AG04449 (cell line): ENCODE measurements at regions not wholly inside any gene's neighbourhood (a gene's known extent, or its start where the extent isn't known, plus 50 kb on each side); places are given as distances from the start of the nearest gene placed in this dataset.
"Not testable (repeated sequence)": the region's sequence is repeated elsewhere in the genome, so short reads cannot be mapped to it uniquely, and the experiment has no call there.

Source experiments
- CTCF ChIA-PET: fragments of 350-600 bp; formaldehyde crosslinking; extraction: SDS; loops from one replicate; lab custom pipeline; 2021; ENCODE audit warnings: antibody characterized with exemption; lab: Yijun Ruan, JAX
- POLR2A ChIA-PET: fragments of 400-600, 350-600 bp; formaldehyde crosslinking; extraction: SDS; loops from one replicate; lab custom pipeline; 2020; ENCODE audit warnings: antibody characterized with exemption, inconsistent platforms; lab: Yijun Ruan, JAX
- DNase-seq: peaks from one replicate; pipeline ENCODE4 v3.0.0-alpha.2; 2010; ENCODE audit warnings: low read depth, low spot score
- H3K4me3 ChIP-seq: 2 replicates; pipeline ENCODE4 v1.5.1; 2011; ENCODE audit warnings: low read depth, mild to moderate bottlenecking, control low read depth, low read length
- TF ChIP-seq, protein P1 (sequence below): IDR thresholded peaks from one replicate; pipeline ENCODE4 v1.5.1; 2011; ENCODE audit warnings: mild to moderate bottlenecking, moderate library complexity, low read length, control low read depth, inconsistent platforms; ENCODE audit not compliant: insufficient read depth; ENCODE audit errors: missing control alignments

DNA sequence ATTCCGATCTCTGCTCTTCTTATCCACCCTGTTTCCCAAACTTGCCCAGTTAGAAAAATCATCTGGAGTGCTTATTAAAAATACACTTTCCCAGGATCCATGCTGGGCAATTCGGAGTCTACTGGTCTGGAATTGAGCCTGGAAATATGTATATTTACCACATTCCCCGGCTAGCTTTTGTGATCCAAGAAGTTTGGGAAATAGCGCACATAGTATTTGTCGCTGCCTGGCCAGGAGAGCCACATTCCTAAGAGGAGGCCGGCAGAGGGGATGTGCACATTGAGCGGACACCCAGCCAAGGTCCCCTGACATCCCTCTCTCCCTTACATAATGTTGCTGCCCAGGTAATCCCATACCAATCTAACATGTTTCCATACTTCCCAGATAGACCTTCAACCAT lies 62.1 kb upstream of the TMEM97 start:
- TF ChIP-seq, protein P1, sequence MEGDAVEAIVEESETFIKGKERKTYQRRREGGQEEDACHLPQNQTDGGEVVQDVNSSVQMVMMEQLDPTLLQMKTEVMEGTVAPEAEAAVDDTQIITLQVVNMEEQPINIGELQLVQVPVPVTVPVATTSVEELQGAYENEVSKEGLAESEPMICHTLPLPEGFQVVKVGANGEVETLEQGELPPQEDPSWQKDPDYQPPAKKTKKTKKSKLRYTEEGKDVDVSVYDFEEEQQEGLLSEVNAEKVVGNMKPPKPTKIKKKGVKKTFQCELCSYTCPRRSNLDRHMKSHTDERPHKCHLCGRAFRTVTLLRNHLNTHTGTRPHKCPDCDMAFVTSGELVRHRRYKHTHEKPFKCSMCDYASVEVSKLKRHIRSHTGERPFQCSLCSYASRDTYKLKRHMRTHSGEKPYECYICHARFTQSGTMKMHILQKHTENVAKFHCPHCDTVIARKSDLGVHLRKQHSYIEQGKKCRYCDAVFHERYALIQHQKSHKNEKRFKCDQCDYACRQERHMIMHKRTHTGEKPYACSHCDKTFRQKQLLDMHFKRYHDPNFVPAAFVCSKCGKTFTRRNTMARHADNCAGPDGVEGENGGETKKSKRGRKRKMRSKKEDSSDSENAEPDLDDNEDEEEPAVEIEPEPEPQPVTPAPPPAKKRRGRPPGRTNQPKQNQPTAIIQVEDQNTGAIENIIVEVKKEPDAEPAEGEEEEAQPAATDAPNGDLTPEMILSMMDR = no peak
- ChIA-PET POLR2A (no interaction called here), CTCF (interaction anchor here (1.4 kb wide), 1 partner anchor 19 kb away, joined by 3 read pairs; no protein-coding TSS in a partner anchor)
- no peak for DNase-seq
- H3K4me3 ChIP-seq = no peak overlapping the region

DNA sequence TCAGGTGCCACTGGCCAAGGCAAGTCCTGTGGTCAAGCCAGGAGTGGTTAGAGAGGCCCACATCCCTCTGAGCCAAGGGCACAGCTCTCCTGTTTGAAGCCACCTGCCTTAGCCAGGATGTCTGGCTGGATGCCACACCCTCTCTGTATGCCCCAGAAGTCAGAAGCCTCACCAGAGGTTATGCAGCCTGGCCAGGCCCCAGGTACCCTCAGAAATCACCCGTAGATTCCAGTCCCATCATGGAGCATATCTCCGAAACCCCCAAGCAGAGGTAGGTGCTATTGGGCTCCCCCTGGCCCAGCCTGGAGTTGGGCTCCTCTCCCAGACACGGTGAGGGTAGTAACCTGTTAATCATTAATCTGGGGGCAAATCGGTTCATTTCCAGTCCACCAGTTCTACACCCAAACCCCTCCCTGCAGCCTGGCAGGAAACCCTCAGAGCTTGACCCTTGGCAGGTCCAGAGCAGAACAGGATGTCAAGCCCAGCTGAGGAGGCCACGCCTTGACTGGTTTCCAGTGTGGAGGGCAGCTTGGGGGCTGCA lies 60.6 kb upstream of the TMEM97 start:
- TF ChIP-seq, protein P1 = no peak
- DNase-seq = no peak
- H3K4me3 ChIP-seq = no peak overlapping the region
- ChIA-PET POLR2A (no interaction called here), CTCF (interaction anchor here (1.3 to 2.0 kb wide), 2 partner anchors 9 to 23 kb away, joined by 3 to 6 read pairs; no protein-coding TSS in a partner anchor)

DNA sequence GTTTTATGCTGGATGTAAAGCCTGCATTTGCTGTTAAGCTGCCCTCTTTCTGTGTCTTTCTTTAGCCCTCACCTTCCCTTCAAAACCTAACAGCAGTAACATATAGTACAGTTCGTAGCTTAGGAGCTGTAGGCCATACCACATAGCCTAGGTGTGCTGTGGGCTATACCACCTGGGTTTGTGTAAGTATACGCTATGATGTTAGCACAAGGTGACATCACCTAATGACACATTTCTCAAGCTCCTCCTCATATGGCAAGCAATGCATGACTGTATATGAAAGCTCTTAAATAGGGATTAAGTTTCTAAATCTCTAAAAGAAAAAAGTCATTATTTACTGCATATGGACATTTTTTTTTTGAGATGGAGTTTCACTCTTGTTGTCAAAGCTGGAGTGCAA lies 57.8 kb upstream of the TMEM97 start:
- H3K4me3 ChIP-seq = no peak overlapping the region
- no peak for DNase-seq
- POLR2A ChIA-PET = no interaction called here
- CTCF ChIA-PET = interaction anchor here (0.8 to 1.3 kb wide), 4 partner anchors 9 to 456 kb away, joined by 3 to 8 read pairs (median 4); no protein-coding TSS in a partner anchor
- TF ChIP-seq, protein P1 = no peak

DNA sequence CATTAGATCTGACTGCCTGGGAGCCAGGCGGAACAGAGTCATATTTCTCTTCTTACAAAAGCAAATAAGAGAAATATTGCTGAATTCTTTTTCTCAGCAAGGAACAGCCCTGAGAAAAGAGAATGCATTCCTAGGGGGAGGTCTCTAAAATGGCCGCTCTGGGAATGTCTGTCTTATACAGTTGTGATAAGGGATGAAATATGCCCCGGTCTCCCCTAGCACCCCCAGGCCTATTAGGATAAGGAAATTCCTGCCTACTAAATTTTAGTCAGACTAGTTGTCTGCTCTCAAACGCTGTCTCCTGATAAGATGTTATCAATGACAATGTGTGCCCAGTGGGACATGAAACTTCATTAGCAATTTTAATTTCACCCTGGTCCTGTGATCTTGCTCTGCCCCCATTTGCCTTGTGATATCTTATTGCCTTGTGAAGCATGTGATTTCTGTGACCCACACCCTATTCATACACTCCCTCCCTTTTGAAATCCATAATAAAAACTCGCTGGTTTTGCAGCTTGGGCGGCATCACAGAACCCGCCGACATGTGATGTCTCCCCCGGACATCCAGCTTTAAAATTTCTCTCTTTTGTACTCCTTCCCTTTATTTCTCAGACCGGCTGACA lies 56.8 kb upstream of the TMEM97 start:
- POLR2A ChIA-PET, DNase-seq, H3K4me3 ChIP-seq: not testable (repeated sequence)
- CTCF ChIA-PET = interaction anchor here (1.2 to 3.7 kb wide), 2 partner anchors 10 to 11 kb away, joined by 8 to 25 read pairs; no protein-coding TSS in a partner anchor

DNA sequence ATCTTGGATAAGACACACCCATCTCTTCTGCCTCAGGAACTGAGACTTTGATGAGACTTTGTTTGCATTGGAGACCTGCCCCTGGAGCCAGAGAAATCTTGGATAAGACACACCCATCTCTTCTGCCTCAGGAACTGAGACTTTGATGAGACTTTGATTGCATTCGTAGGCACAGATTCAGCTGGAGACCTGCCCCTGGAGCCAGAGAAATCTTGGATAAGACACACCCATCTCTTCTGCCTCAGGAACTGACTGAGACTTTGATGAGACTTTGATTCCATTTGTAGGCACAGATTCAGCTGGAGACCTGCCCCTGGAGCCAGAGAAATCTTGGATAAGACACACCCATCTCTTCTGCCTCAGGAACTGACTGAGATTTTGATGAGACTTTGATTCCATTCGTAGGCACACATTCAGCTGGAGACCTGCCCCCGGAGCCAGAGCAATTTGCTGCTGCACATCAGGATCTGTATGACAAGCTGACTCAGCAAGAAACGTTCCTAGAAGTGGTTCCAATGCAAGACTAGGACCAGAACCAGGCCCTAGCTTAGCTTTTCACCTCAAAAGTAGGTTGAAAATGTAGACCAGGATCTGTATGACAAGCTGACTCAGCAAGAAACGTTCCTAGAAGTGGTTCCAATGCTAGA lies 54.0 kb upstream of the TMEM97 start:
- DNase-seq, H3K4me3 ChIP-seq: not testable (repeated sequence)
- ChIA-PET CTCF (interaction anchor here (3.7 kb wide), 1 partner anchor 13 kb away, joined by 25 read pairs; no protein-coding TSS in a partner anchor), POLR2A (interaction anchor here (0.6 kb wide), 1 partner anchor 10 kb away, joined by 3 read pairs; no protein-coding TSS in a partner anchor)

DNA sequence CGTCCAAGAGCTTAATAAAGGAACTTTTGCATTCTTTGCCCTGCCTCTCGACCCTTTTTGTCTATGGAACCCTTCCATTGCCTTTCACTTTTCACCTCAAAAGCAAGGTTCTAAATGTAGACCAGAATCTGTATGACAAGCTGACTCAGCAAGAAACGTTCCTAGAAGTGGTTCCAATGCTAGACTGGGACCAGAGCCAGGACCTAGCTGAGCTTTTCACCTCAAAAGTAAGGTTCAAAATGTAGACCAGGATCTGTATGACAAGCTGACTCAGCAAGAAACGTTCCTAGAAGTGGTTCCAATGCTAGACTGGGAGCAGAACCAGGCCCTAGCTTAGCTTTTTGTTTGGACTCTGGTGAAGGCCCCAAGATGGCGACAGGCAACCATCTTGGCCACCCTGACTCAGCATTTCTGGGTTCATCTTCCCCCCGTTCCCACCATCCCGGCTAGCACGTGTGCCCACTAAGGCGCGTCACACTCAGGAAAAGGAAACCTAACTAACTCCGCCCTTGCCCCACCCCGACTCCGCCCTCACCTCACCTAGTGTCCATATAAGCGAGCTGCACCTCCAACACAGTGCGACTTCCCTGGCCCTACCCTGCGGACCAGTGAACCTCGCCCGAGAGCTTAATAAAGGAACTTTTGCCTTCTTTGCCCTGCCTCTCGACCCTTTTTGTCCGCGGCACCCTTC lies 53.0 kb upstream of the TMEM97 start:
- POLR2A ChIA-PET, DNase-seq, H3K4me3 ChIP-seq: not testable (repeated sequence)
- CTCF ChIA-PET = interaction anchor here (0.7 to 3.7 kb wide), 3 partner anchors 14 to 347 kb away, joined by 3 to 25 read pairs (median 5); no protein-coding TSS in a partner anchor

DNA sequence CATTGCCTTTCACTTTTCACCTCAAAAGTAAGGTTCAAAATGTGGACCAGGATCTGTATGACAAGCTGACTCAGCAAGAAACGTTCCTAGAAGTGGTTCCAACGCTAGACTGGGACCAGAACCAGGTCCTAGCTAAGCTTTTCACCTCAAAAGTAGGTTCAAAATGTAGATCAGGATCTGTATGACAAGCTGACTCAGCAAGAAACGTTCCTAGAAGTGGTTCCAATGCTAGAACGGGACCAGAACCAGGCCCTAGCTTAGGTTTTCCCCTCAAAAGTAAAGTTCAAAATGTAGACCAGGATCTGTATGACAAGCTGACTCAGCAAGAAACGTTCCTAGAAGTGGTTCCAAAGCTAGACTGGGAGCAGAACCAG lies 52.5 kb upstream of the TMEM97 start:
- DNase-seq, H3K4me3 ChIP-seq, POLR2A ChIA-PET: not testable (repeated sequence)
- CTCF ChIA-PET = interaction anchor here (0.7 to 0.8 kb wide), 2 partner anchors 15 to 346 kb away, joined by 3 to 5 read pairs; no protein-coding TSS in a partner anchor

DNA sequence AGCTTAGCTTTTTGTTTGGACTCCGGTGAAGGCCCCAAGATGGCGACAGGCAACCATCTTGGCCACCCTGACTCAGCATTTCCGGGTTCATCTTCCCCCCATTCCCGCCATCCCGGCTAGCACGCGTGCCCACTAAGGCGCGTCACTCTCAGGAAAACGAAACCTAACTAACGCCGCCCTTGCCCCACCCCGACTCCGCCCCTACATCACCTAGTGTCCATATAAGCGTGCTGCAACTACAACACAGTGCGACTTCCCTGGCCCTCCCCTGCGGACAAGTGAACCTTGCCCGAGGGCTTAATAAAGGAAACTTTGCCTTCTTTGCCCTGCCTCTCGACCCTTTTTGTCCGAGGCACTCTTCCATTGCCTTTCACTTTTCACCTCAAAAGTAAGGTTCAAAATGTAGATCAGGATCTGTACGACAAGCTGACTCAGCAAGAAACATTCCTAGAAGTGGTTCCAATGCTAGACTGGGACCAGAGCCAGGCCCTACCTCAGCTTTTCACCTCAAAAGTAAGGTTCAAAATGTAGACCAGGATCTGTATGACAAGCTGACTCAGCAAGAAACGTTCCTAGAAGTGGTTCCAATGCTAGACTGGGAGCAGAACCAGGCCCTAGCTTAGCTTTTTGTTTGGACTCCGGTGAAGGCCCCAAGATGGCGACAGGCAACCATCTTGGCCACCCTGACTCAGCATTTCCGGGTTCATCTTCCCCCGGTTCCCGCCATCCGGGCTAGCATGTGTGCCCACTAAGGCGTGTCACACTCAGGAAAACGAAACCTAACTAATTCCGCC lies 51.9 kb upstream of the TMEM97 start:
- H3K4me3 ChIP-seq, POLR2A ChIA-PET, DNase-seq: not testable (repeated sequence)
- CTCF ChIA-PET = interaction anchor here (0.8 kb wide), 1 partner anchor 15 kb away, joined by 5 read pairs; no protein-coding TSS in a partner anchor
